ENCODE measurements at regions not wholly inside any gene's neighbourhood (a gene's known extent, or its start where the extent isn't known, plus 50 kb on each side); places are given as distances from the start of the nearest gene placed in this dataset.

DNA sequence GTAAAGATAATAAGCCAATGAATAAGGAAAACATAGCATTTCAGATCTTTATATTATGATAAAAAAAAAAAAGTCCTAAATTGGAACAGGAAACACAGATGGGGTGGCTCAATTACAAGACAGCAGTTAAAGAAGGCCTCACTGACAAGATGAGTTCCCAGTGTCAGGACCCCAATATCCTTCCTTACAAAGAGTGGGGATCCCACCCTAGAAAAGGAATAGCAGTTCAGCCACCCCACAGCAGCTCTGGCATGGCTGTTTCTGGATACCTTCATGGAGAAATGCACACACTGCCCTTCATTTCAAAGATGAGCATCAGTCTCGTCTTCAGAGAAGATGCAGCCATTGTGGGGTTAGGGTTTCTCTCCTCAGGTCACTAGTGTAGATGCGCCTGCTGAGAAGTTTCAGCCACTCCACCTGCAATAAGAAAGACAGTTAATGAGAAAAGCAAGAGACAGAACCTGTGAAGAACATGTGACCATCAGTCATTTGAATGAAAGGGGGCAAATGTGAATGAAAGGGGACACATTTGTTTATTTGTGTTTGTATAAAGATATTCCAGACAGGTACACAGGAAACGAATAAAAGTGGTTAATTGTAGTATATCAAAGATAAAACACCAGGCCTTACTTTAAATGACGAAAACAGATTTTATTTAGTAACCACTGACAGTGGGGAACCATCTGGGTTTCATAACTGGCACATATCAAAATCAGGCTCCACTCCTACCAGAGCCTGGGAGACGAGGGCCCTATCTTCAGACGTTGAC is 121.3 kb upstream of the PRSS16 start:
- TF ChIP-seq, protein P1, sequence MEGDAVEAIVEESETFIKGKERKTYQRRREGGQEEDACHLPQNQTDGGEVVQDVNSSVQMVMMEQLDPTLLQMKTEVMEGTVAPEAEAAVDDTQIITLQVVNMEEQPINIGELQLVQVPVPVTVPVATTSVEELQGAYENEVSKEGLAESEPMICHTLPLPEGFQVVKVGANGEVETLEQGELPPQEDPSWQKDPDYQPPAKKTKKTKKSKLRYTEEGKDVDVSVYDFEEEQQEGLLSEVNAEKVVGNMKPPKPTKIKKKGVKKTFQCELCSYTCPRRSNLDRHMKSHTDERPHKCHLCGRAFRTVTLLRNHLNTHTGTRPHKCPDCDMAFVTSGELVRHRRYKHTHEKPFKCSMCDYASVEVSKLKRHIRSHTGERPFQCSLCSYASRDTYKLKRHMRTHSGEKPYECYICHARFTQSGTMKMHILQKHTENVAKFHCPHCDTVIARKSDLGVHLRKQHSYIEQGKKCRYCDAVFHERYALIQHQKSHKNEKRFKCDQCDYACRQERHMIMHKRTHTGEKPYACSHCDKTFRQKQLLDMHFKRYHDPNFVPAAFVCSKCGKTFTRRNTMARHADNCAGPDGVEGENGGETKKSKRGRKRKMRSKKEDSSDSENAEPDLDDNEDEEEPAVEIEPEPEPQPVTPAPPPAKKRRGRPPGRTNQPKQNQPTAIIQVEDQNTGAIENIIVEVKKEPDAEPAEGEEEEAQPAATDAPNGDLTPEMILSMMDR (IDR thresholded peaks at IDR 0.05; ENCODE audit: insufficient read depth, low read length): no peak
- no peak for TF ChIP-seq POLR2AphosphoS5 (IDR thresholded peaks at IDR 0.05; ENCODE audit: low read depth)
- no peak for TF ChIP-seq SPI1 (IDR thresholded peaks at IDR 0.05; ENCODE audit: borderline replicate concordance, low read depth)

All from HL-60 (cell line).